PC-9 (cell line): ENCODE measurements at regions not wholly inside any gene's neighbourhood (a gene's known extent, or its start where the extent isn't known, plus 50 kb on each side); places are given as distances from the start of the nearest gene placed in this dataset.

Source experiments
- EZH2 ChIP-seq: fragments of 200-600 bp; sonication (generic); IDR thresholded peaks from 2 replicates; pipeline ENCODE4 v1.8.0; 2017; ENCODE audit warnings: antibody characterized with exemption, low read depth
- TF ChIP-seq, protein P1 (sequence below): fragments of 200-600 bp; sonication (generic); conservative IDR thresholded peaks from 2 replicates; pipeline ENCODE4 v1.6.1; 2017; ENCODE audit warnings: mixed run types, antibody characterized with exemption, mild to moderate bottlenecking, moderate library complexity

- TF ChIP-seq, protein P1, sequence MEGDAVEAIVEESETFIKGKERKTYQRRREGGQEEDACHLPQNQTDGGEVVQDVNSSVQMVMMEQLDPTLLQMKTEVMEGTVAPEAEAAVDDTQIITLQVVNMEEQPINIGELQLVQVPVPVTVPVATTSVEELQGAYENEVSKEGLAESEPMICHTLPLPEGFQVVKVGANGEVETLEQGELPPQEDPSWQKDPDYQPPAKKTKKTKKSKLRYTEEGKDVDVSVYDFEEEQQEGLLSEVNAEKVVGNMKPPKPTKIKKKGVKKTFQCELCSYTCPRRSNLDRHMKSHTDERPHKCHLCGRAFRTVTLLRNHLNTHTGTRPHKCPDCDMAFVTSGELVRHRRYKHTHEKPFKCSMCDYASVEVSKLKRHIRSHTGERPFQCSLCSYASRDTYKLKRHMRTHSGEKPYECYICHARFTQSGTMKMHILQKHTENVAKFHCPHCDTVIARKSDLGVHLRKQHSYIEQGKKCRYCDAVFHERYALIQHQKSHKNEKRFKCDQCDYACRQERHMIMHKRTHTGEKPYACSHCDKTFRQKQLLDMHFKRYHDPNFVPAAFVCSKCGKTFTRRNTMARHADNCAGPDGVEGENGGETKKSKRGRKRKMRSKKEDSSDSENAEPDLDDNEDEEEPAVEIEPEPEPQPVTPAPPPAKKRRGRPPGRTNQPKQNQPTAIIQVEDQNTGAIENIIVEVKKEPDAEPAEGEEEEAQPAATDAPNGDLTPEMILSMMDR: no peak
- TF ChIP-seq EZH2: no peak
Measured at GRCh38 chr6:113073611-113074191, 726.6 kb downstream of the RFPL4B start.
